GM21825 (cell line): ENCODE measurements at regions not wholly inside any gene's neighbourhood (a gene's known extent, or its start where the extent isn't known, plus 50 kb on each side); places are given as distances from the start of the nearest gene placed in this dataset.

Experiments
- ATAC-seq: cut with Tn5 transposase; IDR thresholded peaks from one replicate; pipeline ENCODE4 v1.9.1; 2021; ENCODE audit warnings: mild to moderate bottlenecking, moderate library complexity; ENCODE audit not compliant: unreplicated experiment

GRCh38 chr19:30757104-30757836 is 385.1 kb downstream of the ZNF536 start:
- ATAC-seq: no peak

DNA sequence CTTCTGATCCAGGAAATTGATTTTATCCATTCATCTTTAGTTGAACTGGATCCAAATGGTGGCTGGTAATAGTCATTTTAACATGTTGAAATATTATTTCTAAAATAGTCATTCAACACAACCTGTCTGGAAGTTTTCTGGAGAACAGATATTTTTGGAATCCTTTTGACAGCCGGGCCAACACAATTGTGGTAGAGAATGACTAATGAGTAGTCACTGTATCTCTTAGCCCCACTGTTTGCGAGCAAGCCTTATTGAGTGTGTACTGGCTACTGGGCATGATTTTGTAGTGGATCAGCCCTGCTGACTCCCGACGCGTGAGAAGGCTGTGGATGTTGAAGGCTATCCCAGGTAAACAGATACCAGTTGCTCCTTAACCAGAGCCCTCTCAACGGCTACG is 383.4 kb downstream of the ZNF536 start:
- no peak for ATAC-seq

- no peak for ATAC-seq
These were observed 382.0 kb downstream of the ZNF536 start for GRCh38 chr19:30754162-30754561.

DNA sequence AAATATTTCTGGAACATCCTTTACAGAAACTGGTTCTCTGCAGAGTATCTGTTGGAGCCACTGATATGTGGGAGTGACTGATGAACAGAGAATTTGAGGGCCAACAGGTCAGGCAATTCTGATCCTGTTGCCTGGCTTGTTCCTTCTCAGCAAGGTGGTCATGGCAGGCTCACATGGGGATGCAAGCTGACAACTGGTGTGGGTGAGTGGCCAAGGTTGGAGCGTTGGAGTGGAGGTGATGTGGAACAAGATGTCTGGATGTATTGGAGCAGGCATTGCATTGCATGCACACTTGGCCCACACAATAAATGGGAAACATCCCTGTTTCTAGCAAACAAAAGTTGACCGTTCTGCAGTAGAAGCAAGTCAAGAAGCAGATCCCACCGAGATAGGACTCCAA is 380.7 kb downstream of the ZNF536 start:
- no peak for ATAC-seq

DNA sequence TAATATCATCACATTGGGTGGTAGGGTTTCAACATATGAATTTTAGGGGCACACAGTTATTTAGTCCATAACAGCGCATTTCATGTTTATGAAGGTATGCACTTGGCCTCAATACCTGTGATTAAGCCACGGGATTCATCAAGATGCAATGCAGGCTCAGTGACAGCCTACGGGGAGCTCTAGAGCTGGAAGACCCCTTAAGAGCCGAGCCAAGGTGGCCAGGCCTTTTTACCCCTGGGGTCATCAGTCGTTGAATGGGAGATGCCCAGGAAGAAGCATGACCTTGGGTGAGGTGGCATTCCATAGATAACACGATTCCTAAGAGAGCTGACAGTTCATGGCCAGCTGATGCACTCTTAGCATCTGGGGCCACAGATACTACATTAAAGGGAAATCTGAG is 380.0 kb downstream of the ZNF536 start:
- ATAC-seq: no peak

DNA sequence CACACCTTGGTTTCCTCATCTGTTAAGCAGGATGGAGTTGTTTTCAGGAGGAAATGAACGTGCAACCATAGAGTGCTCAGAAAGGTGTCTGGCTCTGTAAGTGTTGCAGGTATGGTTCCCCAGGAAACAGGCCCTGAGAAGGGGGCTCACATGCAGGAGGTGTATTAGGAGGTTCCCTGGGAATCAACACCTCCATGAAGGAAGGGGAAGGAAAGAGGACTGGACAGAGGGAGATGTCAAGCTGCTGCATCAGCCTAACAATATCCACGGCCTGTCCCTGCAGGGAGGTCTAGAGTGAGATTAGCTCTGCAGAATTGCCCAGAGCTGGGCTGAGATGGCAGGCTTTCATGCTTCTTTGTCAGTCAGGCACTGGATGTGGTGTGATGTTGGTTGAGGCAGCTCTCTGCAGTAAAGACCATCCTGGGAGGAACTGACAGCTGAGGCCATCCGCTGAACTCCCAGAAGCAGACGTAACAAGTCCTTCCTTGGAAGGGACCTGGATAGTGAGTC is 373.3 kb downstream of the ZNF536 start:
- no peak for ATAC-seq

DNA sequence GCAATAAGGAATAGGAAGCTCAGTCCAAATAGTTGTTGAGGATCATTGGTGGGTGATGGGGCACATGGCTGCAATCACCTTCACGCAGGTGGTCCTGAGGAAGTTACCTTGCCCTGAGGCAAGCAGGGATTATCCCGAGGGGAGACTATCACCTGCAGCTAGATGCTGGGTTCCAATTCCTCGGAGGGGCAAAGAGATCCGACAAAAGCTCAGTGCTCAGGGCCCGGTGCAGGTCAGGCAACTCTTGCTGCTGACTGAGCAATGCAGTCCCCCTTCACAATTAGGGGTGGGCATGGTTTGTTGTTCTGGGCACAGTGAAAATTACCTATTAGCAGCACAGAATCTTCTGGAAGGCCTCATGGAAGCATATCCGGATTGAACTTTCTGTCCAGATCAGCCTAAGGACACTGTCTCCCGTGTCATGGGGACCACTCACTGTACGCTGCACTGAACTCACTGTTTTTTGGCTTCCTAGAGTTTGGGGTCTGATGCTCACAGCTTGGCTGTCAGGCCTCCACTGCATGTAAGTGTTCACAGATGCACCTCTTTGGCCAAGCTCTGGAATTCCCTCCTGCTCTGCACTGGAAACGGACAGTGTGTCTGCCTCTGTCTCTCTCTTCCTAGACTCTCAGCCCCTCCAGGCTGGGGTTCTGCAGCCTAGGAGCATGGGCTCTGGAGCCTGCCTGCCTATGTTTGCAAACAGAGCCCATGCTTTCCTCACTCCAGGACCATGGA is 372.7 kb downstream of the ZNF536 start:
- no peak for ATAC-seq

- ATAC-seq: no peak
These were observed 371.5 kb downstream of the ZNF536 start for GRCh38 chr19:30743702-30744101.

DNA sequence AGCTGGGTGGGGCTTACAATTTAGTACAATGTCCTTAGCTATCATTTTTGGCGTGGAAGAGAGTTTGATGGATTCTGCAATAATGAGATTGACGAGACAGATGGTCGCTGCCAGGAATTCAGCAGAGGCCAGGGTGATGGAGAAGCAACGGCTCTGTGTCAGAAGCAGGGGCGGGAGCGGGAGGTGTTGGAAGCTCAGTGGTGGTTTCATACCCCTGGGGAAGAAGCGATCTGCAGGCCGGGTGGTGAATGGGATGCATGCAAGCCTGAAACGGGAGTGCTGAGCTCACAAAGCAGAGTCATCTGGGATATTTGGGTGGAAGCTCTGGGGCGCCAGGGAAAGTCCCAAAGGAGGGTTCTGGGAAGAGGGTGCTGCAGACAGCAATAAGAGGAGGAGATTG is 370.8 kb downstream of the ZNF536 start:
- no peak for ATAC-seq

DNA sequence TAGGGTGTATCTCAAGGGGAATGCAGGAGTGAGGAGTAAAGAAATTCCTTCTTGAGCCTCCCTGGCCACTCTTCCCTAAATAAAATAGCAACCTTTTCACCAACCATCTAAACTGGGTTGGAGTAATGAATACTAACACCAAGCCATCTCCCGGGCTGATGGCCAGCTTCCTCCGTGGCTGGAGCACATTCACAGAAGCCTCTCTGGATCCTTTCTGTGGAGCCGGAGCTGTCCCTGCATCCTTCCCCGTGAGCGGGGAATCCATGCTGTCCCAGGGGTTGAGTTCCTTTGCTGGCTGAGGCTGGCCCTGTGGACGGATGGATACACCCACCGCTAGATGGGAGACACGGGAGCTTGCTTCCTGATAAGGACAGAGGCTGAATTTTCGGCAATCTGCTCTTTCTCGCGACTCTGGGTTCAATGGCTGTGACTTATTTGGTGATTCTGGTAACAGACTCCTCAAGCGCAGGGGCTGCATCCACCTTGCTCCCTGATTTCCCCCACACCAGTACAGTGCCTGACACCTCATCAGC is 370.3 kb downstream of the ZNF536 start:
- no peak for ATAC-seq

DNA sequence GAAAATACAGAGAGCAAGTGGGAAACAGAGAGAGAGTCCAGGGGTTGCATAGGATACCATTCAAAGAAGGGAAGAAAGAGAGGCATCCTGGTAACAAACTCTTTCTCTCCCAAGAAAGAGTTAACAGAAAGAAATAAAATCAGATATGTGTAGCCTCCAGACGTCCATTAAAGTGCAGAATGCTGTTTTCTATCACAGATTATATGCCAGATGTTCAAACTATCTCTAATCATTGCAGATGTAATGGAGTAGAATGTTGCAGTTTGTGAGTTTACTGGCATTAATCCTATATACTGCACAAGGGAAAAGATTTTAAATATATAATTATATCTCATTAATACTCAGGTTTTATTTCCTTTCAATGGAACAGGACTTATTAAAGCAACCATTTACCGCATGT is 369.4 kb downstream of the ZNF536 start:
- ATAC-seq: no peak

DNA sequence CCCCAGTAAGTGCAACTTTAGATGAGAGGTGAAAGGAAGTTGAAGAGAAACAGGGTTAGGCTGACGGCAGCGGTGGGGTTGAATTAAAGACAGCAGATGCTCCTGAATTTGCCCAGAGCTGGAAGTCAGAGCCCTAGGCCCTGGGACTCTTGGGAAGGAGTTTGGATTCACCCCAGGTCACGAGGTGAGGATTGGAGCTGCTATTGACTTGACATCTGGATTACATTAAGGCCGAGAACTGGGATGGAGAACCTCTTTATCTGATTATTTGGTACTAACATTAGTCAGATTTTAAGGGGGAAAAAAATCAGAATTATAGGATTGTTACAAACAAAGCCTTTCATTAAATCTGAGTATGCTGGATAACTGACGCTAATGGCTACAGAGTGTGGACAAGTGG is 367.2 kb downstream of the ZNF536 start:
- ATAC-seq: no peak

- ATAC-seq: no peak
These were observed 365.9 kb downstream of the ZNF536 start for GRCh38 chr19:30738047-30738446.

DNA sequence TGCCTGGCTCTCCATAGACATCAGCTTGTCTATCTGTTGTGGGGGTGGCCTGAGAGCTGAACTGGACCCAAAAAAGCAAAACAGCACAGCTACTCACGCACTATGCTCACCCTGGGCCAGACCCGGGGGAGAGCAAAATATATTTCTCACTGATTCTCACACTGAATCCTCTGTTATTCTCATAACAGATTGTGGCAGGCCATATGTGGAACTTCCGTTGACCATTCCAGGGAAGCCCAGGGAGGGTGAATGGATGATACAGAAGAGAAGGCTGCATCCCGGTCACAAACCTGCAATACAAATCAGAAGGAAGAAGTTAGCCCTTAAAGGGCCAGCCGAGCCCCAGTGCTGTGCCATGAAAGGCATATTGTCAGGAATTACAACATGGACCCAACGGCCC is 362.5 kb downstream of the ZNF536 start:
- ATAC-seq: no peak

DNA sequence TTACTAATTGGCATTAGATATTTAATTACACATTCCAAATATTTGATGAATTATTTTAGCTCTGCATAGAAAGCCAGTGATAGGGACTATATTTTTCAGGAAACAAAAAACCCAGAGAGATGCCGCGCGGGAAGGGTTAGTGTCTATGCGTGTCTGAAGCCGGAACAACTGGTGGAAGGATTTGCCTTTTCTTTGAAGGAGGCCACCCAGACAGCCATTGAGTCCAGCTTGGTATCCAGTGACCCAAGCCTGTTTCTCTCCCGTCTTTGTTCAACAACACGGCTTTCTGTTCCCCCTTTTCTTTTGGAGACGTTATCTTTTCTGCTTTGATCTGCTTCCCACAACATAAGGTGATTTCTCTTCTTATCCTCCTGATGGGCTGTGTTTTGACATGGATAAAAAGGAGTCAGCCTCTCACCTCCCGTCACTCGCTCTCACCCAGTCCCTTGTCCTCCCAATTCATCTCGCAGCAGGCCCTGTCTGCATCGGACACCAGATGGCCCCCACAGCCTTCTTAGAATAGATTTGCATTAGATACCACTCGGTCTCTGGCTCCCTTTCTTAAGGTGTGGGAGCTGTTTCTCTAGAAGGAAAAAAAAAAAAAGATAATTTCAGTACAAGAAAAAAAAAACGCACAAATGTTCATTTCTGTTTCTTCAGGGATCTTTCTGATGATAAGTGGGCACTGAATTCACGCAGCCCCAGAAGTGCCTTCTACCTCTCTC is 361.8 kb downstream of the ZNF536 start:
- ATAC-seq: no peak

DNA sequence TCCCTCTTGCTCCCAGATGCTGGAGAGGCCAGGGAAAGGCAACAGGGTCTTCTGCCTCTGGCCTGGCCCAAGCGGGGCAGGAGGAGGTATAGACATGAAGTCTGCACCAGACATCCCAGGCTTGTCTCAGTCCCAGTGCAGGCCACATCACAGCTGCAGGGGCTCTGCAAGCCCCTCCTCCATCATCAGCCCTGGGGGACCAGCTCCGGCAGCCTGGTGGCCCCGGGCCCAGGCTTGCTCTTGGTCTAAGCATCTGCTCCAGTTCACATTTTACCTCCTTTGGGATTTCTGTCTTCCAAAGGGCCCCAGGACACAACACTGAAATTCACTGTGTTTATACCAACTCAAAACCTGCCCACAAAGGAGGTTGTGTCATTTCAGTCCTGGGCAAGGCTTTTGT is 359.4 kb downstream of the ZNF536 start:
- no peak for ATAC-seq

- no peak for ATAC-seq
These were observed 357.3 kb downstream of the ZNF536 start for GRCh38 chr19:30729451-30729850.

- ATAC-seq: no peak
These were observed 350.6 kb downstream of the ZNF536 start for GRCh38 chr19:30722761-30723160.

- no peak for ATAC-seq
These were observed 350.0 kb downstream of the ZNF536 start for GRCh38 chr19:30722186-30722585.

GRCh38 chr19:30719999-30720345 is 347.8 kb downstream of the ZNF536 start:
- no peak for ATAC-seq

DNA sequence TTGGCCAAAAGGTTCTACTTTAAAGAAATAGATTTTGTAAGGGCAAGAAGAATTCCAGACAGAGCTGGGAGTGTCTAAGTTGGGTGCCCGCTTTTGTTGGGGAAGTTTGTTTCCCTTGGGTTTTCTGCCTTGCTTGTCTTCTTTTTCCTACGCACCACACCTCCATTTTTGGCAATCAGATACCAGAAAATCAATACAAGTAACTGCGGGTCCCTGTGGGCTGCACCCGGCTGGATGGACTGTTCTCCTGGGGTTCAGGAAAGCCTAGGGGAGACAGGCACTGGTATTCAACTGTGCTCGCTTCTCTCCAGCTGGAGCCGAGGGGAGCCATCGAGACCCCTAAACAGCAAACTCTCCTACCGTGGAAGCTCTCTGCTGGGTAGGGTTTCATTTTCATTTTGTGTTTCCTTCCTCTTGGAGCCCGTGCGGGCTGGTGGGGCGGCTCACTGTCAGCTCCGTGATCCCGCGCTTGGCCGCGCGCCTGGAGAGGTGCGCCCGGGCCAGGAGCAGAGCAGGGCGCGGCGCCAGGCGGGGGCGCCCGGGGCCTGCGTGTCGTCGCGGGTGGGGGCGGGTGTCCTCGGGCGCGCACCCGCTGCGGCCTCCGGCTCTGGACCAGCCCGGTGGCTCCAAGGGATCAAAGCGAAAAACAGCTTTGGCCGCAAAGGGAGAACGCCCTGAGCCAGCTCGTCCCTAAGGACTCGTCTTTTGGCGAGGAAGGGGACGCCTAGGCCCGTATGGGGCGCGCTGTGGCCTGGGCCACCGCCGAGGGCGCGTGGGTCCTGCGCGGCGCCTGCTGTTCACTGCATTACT is 347.2 kb downstream of the ZNF536 start:
- no peak for ATAC-seq
